GDM1 (cell line): ENCODE measurements at regions not wholly inside any gene's neighbourhood (a gene's known extent, or its start where the extent isn't known, plus 50 kb on each side); places are given as distances from the start of the nearest gene placed in this dataset.
"Not testable (repeated sequence)": the region's sequence is repeated elsewhere in the genome, so short reads cannot be mapped to it uniquely, and the experiment has no call there.

Experiments
- DNase-seq: peaks from one replicate; lab custom pipeline; 2025; lab: John Stamatoyannopoulos, UW

- no peak for DNase-seq
These were observed 133.7 kb downstream of the ANXA2 start for GRCh38 chr15:60264088-60264487.

GRCh38 chr15:60264566-60264965, 133.2 kb downstream of the ANXA2 start:
- DNase-seq = no peak

- DNase-seq = no peak
These were observed 132.7 kb downstream of the ANXA2 start for GRCh38 chr15:60265057-60265456.

GRCh38 chr15:60272623-60273022, 125.2 kb downstream of the ANXA2 start:
- no peak for DNase-seq

- no peak for DNase-seq
These were observed 122.2 kb downstream of the ANXA2 start for GRCh38 chr15:60275624-60276023.

GRCh38 chr15:60278879-60279278, 118.9 kb downstream of the ANXA2 start:
- DNase-seq = no peak

- no peak for DNase-seq
These were observed 117.5 kb downstream of the ANXA2 start for GRCh38 chr15:60280259-60280658.

- no peak for DNase-seq
These were observed 113.8 kb downstream of the ANXA2 start for GRCh38 chr15:60283936-60284335.

- not testable (repeated sequence) for DNase-seq
These were observed 101.9 kb downstream of the ANXA2 start for GRCh38 chr15:60295901-60296300.

GRCh38 chr15:60297047-60297446, 100.7 kb downstream of the ANXA2 start:
- DNase-seq = no peak
